ENCODE measurements at regions not wholly inside any gene's neighbourhood (a gene's known extent, or its start where the extent isn't known, plus 50 kb on each side); places are given as distances from the start of the nearest gene placed in this dataset.

- DNase-seq, result no peak
- intact Hi-C loops (cut with micrococcal nuclease), result no loop called here
- ATAC-seq, result no peak
Observed at GRCh38 chr4:1462009-1462767, 55.9 kb upstream of the NKX1-1 start.

- intact Hi-C loops (cut with micrococcal nuclease), result no loop called here
- ATAC-seq, result no peak
- peak; percentile 18 for DNase-seq
Observed at GRCh38 chr4:1460967-1461868, 55.0 kb upstream of the NKX1-1 start.

GRCh38 chr4:1459722-1460511, 53.7 kb upstream of the NKX1-1 start:
- no peak for ATAC-seq
- no peak for DNase-seq
- intact Hi-C loops (cut with micrococcal nuclease), result no loop called here

- intact Hi-C loops (cut with micrococcal nuclease), result no loop called here
- DNase-seq (no peak), ATAC-seq (no peak)
Observed at GRCh38 chr4:1459081-1459721, 53.0 kb upstream of the NKX1-1 start.

- intact Hi-C loops (cut with micrococcal nuclease), result no loop called here
- ATAC-seq, result no peak
- DNase-seq, result no peak
Observed at GRCh38 chr4:1458581-1458980, 52.3 kb upstream of the NKX1-1 start.
